ENCODE measurements at regions not wholly inside any gene's neighbourhood (a gene's known extent, or its start where the extent isn't known, plus 50 kb on each side); places are given as distances from the start of the nearest gene placed in this dataset.

- no peak for TF ChIP-seq CHD7 (IDR thresholded peaks at IDR 0.05; ENCODE audit: insufficient replicate concordance, low read length)
- no peak for TF ChIP-seq MAFK (IDR thresholded peaks at IDR 0.05; ENCODE audit: low read depth, low read length)
- TF ChIP-seq BRCA1 (IDR thresholded peaks at IDR 0.05; ENCODE audit: low read depth, low read length), result no peak
- TF ChIP-seq GABPA (IDR thresholded peaks at IDR 0.05; ENCODE audit: borderline replicate concordance, insufficient read depth, low read length), result no peak
- TF ChIP-seq CHD2 (IDR thresholded peaks at IDR 0.05; ENCODE audit: low read length), result no peak
- TF ChIP-seq POLR2AphosphoS5 (IDR thresholded peaks at IDR 0.05; ENCODE audit: low read depth, low read length), result no peak
- no peak for TF ChIP-seq EZH2 (IDR thresholded peaks at IDR 0.05; ENCODE audit: low read depth, low read length, severe bottlenecking)
- no peak for TF ChIP-seq ASH2L (IDR thresholded peaks at IDR 0.05; ENCODE audit: low read length)
- TF ChIP-seq SUZ12 (IDR thresholded peaks at IDR 0.05; ENCODE audit: low read length), result no peak
- no peak for TF ChIP-seq JUN (IDR thresholded peaks at IDR 0.05; ENCODE audit: low read depth, low read length)
- TF ChIP-seq SIX5 (IDR thresholded peaks at IDR 0.05; ENCODE audit: low read depth, low read length), result no peak
Measured at GRCh38 chr18:41059126-41059415, 896.0 kb upstream of the PIK3C3 start (continued).

All from H1 (cell line).